MM.1S (cell line): ENCODE measurements at regions not wholly inside any gene's neighbourhood (a gene's known extent, or its start where the extent isn't known, plus 50 kb on each side); places are given as distances from the start of the nearest gene placed in this dataset.

ENCODE experiments used
- CTCF ChIP-seq: fragments of 300-600 bp; sonication (generic); IDR thresholded peaks from 2 replicates; pipeline ENCODE4 v1.5.1; 2016; ENCODE audit warnings: antibody characterized with exemption, low read length, mixed read lengths
- EZH2phosphoT487 ChIP-seq: fragments of 300-600 bp; sonication (generic); IDR thresholded peaks from 2 replicates; pipeline ENCODE4 v1.6.1; 2018; ENCODE audit warnings: antibody characterized with exemption, low read length

GRCh38 chr9:134494905-134495304 is 146.7 kb upstream of the COL5A1 start:
- TF ChIP-seq CTCF (no peak), EZH2phosphoT487 (no peak)
